Upper lobe of left lung (tissue), 6 donors: ENCODE measurements at regions not wholly inside any gene's neighbourhood (a gene's known extent, or its start where the extent isn't known, plus 50 kb on each side); places are given as distances from the start of the nearest gene placed in this dataset.

Experiments
- ATAC-seq, 2 donors: fragments of 200-7000 bp; cut with Tn5 transposase; one replicate each; pipeline ENCODE4 v1.9.1; 2022; ENCODE audit warnings: mild to moderate bottlenecking in 2 of 2, moderate library complexity in 2 of 2; ENCODE audit not compliant: low FRiP score in 2 of 2
- DNase-seq, 2 donors: peaks; one replicate each; pipeline ENCODE4 v3.0.0-alpha.2; 2019 to 2020
- H3K27ac ChIP-seq, 4 donors: fragments of 200-600 bp; sonication (generic); one replicate each; pipeline ENCODE4 v1.5.1; 2016 to 2019
- H3K27me3 ChIP-seq, 4 donors: fragments of 200-600 bp; sonication (generic); one replicate each; pipeline ENCODE4 v1.5.1; 2017 to 2019
- H3K36me3 ChIP-seq, 4 donors: fragments of 200-600 bp; sonication (generic); one replicate each; pipeline ENCODE4 v1.5.1; 2016 to 2019
- H3K4me1 ChIP-seq, 4 donors: fragments of 200-600 bp; sonication (generic); one replicate each; pipeline ENCODE4 v1.5.1; 2018 to 2019
- H3K4me3 ChIP-seq, 4 donors: fragments of 200-600 bp; sonication (generic); one replicate each; pipeline ENCODE4 v1.5.1; 2017 to 2019; ENCODE audit warnings: mild to moderate bottlenecking in 2 of 4, moderate library complexity in 1 of 4
- H3K9me3 ChIP-seq, 4 donors: fragments of 200-600 bp; sonication (generic); one replicate each; pipeline ENCODE4 v1.5.1; 2018 to 2019
- EP300 ChIP-seq, 4 donors: sonication (generic); formaldehyde crosslinking; IDR thresholded peaks; one replicate each; pipeline ENCODE4 v1.5.1; 2017; ENCODE audit warnings: antibody characterized with exemption in 4 of 4, control low read depth in 2 of 4
- POLR2A ChIP-seq, 4 donors: fragments of 450-650 bp; IDR thresholded peaks; one replicate each; pipeline ENCODE4 v1.5.1; 2016 to 2017; ENCODE audit warnings: antibody characterized with exemption in 4 of 4, mild to moderate bottlenecking in 2 of 4
- POLR2AphosphoS5 ChIP-seq, 2 donors: sonication (generic); formaldehyde crosslinking; IDR thresholded peaks; one replicate each; pipeline ENCODE4 v1.5.1; 2017; ENCODE audit warnings: antibody characterized with exemption in 2 of 2
- WGBS, 2 donors: methylation state at CpG; one replicate each; pipeline ENCODE4 v1.1.5; 2017 to 2018; 5-methylcytosine and 5-hydroxymethylcytosine counted together
- TF ChIP-seq, protein P1 (sequence below), 6 experiments: fragments of 450-650 bp in 4 of 6; fragments of 200-600 bp in 2 of 6; sonication (generic) in 2 of 6; IDR thresholded peaks; one replicate each; pipeline ENCODE4 v1.5.1; 2016 to 2019; ENCODE audit warnings: antibody characterized with exemption in 6 of 6
- donor health status: DM: no; HTN: no; CAD: no; lungs with moderate emphysema.
- donor health status: DM: no; HTN: yes; CAD: no; lungs with severe emphysema.

DNA sequence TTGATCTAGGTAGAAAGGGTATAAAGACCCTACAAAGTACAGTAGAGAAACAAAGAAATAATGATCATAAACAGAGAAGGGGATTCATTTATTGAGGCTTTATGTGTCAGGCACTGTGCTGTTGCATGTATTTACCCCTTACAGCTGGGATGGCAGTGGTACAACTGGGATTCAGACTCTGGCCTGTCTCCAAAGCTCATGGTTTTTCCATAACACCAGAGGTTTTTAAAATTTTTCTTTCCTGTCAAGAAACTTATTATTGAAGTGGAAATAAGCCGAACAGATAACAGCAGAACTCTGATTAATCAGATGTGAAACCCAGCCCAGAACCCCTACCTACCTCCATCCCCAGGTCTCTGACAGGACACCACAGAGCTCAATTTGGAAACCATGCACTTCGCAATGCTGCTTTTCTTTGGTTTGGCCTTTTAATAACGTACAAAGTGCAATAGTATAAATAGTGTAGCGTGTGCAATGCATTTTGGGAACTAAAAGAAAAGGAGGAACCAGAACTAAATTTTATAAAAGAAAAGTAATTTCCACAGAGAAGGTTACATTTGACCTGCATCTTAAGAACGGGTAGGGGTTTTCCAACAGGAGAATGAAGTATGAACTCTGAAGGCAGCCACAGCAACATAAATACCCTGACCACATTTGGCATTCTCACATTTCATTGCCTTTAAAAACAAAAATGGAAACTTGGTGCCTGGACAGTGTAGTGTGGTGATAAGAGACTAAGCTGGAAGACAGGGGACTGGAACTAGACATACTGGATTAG lies 92.0 kb upstream of the S1PR1 start:
- Histone ChIP-seq H3K9me3 (no peaks in the 10 kb centered on the region), H3K36me3 (no peaks in the 10 kb centered on the region), H3K4me1 (peaks cover 0 to 7% (median 5%) of the 10 kb centered on the region in 4 donors), H3K27ac (no peak overlapping the region), H3K4me3 (no peak overlapping the region), H3K27me3 (no peaks in the 10 kb centered on the region)
- DNase-seq, result no peak
- 80 to 89% methylated on average over 5 of the region's 5 CpGs for WGBS, 2 donors
- no peak for ATAC-seq
- TF ChIP-seq POLR2A (IDR thresholded peaks at IDR 0.05), result no peak
- TF ChIP-seq EP300 (IDR thresholded peaks at IDR 0.05), result no peak
- TF ChIP-seq, protein P1, sequence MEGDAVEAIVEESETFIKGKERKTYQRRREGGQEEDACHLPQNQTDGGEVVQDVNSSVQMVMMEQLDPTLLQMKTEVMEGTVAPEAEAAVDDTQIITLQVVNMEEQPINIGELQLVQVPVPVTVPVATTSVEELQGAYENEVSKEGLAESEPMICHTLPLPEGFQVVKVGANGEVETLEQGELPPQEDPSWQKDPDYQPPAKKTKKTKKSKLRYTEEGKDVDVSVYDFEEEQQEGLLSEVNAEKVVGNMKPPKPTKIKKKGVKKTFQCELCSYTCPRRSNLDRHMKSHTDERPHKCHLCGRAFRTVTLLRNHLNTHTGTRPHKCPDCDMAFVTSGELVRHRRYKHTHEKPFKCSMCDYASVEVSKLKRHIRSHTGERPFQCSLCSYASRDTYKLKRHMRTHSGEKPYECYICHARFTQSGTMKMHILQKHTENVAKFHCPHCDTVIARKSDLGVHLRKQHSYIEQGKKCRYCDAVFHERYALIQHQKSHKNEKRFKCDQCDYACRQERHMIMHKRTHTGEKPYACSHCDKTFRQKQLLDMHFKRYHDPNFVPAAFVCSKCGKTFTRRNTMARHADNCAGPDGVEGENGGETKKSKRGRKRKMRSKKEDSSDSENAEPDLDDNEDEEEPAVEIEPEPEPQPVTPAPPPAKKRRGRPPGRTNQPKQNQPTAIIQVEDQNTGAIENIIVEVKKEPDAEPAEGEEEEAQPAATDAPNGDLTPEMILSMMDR (IDR thresholded peaks at IDR 0.05), result no peak
- no peak for TF ChIP-seq POLR2AphosphoS5 (IDR thresholded peaks at IDR 0.05)

DNA sequence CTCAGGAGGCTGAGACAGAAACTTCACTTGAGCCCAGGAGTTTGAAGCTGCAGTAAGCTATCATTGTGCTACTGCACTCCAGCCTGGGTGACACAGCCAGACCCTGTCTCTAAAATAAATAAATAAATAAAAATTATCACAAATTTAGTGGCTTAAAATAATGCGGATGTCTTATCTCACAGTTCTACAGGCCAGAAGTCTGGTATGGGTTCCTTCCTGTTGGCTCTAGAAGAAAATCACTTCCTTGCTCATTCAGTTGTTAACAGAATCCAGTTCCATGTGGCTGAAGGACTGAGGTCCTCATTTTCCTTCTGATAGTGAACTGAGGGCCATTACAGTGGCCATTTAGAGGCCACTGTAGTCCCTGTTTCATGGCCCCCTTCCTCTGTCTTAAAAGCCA lies 94.6 kb upstream of the S1PR1 start:
- no peak for DNase-seq
- peaks cover 0 to 3% (median 1%) of the 10 kb centered on the region in 4 donors for H3K4me1 ChIP-seq
- no peaks in the 10 kb centered on the region for H3K27me3 ChIP-seq
- H3K4me3 ChIP-seq, result no peak overlapping the region
- WGBS, 2 donors, result 68 to 75% methylated on average over 1 of the region's 1 CpG
- no peak for ATAC-seq
- no peaks in the 10 kb centered on the region for H3K9me3 ChIP-seq
- TF ChIP-seq POLR2A (IDR thresholded peaks at IDR 0.05) (no peak), POLR2AphosphoS5 (IDR thresholded peaks at IDR 0.05) (no peak), EP300 (IDR thresholded peaks at IDR 0.05) (no peak)
- TF ChIP-seq, protein P1 (IDR thresholded peaks at IDR 0.05), result no peak
- H3K27ac ChIP-seq, result no peak overlapping the region
- no peaks in the 10 kb centered on the region for H3K36me3 ChIP-seq

GRCh38 chr1:101141376-101141775 lies 95.4 kb upstream of the S1PR1 start:
- ATAC-seq, result no peak
- Histone ChIP-seq H3K27ac (no peak overlapping the region), H3K9me3 (no peaks in the 10 kb centered on the region), H3K27me3 (no peaks in the 10 kb centered on the region), H3K4me1 (peaks cover 7 to 12% (median 8%) of the 10 kb centered on the region in 4 donors), H3K36me3 (no peaks in the 10 kb centered on the region), H3K4me3 (no peak overlapping the region)
- no peak for DNase-seq
- 95% methylated on average over 2 of the region's 2 CpGs for WGBS, 2 donors
- TF ChIP-seq, protein P1 (IDR thresholded peaks at IDR 0.05), result no peak
- TF ChIP-seq POLR2AphosphoS5 (IDR thresholded peaks at IDR 0.05) (no peak), EP300 (IDR thresholded peaks at IDR 0.05) (no peak), POLR2A (IDR thresholded peaks at IDR 0.05) (no peak)

DNA sequence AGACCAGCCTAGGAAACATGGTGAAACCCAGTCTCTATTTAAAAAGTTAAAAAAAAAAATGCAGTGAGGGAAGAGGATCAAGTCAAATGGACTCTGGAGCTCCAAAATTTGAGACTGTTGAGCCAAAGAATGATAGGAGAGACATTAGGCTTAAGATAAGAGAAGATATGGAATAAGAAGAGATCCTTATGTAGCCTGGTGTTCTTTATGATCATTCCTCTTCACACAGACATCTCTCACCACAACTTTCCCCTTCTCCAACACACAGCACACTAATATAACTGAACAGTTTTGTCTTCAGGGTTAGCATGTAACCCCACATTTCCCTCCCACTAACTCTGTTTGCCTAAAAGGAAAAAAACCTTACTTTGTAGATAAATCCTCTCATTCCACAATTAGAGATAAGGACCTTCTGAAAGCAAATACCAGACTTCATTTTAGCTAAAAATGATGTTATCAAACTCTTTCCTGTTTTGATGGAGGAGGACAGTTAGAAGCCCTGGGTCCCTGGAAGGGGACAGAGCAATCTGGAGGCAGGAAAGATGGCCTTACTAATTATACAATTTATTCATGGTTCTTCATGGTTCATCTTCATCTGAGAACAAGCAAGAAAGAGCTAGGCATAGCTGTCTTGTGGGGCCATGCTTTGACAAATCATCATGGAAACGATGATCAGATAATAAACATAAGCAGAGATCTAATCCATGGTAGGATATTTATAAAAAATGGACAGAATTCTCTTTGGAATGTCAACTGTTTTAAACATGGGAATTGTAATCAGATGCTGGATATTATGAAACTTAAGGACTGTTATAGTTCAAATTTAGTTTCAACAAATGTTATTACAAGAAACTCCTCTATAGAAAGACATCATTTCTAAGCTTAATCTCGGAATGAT lies 96.7 kb upstream of the S1PR1 start:
- DNase-seq (no peak), ATAC-seq (no peak)
- TF ChIP-seq EP300 (IDR thresholded peaks at IDR 0.05) (no peak), POLR2AphosphoS5 (IDR thresholded peaks at IDR 0.05) (no peak), POLR2A (IDR thresholded peaks at IDR 0.05) (no peak)
- TF ChIP-seq, protein P1 (IDR thresholded peaks at IDR 0.05), result no peak
- peaks cover 7 to 14% (median 10%) of the 10 kb centered on the region in 4 donors for H3K4me1 ChIP-seq
- H3K9me3 ChIP-seq, result no peaks in the 10 kb centered on the region
- WGBS, 2 donors, result 60 to 80% methylated on average over 2 of the region's 2 CpGs
- no peaks in the 10 kb centered on the region for H3K27me3 ChIP-seq
- H3K27ac ChIP-seq, result no peak overlapping the region
- no peaks in the 10 kb centered on the region for H3K36me3 ChIP-seq
- no peak overlapping the region for H3K4me3 ChIP-seq
